H1 (cell line): ENCODE measurements at regions not wholly inside any gene's neighbourhood (a gene's known extent, or its start where the extent isn't known, plus 50 kb on each side); places are given as distances from the start of the nearest gene placed in this dataset.

Experiments
- CEBPB ChIP-seq: IDR thresholded peaks from 2 replicates; pipeline ENCODE4 v1.6.1; 2012; ENCODE audit warnings: low read depth, low read length
- PHF8 ChIP-seq: fragments of 200-600 bp; sonication (generic); conservative IDR thresholded peaks from 2 replicates; pipeline ENCODE4 v1.7.1; 2012; ENCODE audit warnings: low read depth, mild to moderate bottlenecking, inconsistent platforms, low read length, moderate library complexity
- TBP ChIP-seq: IDR thresholded peaks from 2 replicates; pipeline ENCODE4 v1.6.1; 2011; ENCODE audit warnings: low read depth, low read length, improper control_type of control experiment

DNA sequence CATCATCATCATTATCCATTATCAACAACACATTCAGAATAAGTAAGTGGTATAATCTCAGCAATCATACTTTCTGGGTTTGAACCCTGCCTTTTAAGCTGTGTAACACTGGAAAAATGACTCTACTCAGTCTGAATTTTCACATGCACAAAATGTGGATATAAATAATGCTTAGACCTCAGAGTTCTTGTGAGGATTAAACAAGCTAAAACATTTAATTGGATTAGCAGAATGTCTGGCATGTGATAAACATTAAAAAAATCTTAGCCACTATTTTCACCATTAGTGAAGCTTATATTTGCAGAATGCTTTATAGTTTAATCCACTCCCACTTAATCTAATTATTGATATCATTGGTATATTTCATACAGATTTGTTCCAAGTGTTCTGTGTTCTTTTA is 412.3 kb downstream of the RFC3 start (continued):
- TF ChIP-seq CEBPB, result no peak
- no peak for TF ChIP-seq PHF8
- no peak for TF ChIP-seq TBP
